GM21423 (cell line): ENCODE measurements at regions not wholly inside any gene's neighbourhood (a gene's known extent, or its start where the extent isn't known, plus 50 kb on each side); places are given as distances from the start of the nearest gene placed in this dataset.
"Not testable (repeated sequence)": the region's sequence is repeated elsewhere in the genome, so short reads cannot be mapped to it uniquely, and the experiment has no call there.

ENCODE experiments used
- ATAC-seq: cut with Tn5 transposase; IDR thresholded peaks from one replicate; pipeline ENCODE4 v1.9.1; 2021; ENCODE audit warnings: mild to moderate bottlenecking, moderate library complexity; ENCODE audit not compliant: unreplicated experiment

DNA sequence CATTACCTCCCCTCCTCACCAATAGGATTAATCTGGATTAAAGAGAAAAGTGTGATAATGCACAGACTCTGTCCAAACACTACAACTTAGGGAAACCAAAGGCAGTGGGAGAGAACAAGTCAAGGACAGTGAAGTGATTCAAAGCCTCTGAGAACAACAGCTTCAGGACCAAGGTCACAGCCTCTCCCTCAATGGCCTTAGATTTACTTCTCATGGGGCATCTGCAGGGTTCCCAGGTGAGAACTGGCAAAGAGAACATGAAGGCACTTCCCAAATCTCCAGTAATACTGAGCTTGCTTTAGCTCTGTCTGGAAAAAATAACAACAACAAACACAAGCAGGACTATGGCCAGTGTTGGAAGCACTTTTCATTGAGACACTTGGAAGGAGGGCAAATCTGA lies 99.8 kb upstream of the GOLGA6L22 start:
- ATAC-seq: not testable (repeated sequence)

DNA sequence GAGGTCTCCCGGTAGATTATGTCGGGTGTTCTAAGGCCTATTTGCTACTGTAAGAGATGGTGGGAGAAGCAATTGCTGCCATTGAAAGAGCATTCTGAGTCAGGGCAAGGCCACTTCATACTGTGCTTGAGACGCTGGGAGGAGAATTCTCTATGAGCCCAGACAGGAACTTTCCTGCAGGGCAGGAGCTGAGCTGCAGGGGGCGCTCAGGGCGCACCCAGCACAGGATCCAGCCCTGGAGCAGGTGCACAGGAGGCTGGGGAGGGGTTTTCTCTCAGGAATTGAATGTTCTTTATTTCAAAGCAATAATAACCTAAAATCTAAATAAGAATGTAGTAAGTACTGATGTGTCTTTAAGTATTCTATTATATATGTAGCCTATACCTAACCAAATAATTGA lies 99.1 kb upstream of the GOLGA6L22 start:
- peak; percentile 90 for ATAC-seq

DNA sequence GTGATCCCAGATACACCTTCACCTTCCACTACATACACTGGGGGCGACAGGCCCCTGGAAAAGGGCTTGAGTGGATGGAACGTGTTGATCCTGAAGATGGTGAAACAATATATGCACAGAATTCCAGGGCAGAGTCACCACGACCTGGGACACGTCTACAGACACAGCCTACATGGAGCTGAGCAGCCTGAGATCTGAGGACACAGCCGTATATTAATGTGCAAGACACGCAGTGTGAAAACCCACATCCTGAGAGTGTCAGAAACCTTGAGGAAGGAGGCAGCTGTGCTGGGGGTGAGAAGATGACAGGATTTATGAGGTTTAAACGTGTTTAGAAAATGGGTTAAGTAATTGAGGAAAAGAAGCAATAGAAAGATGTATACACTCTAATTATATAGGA lies 98.0 kb upstream of the GOLGA6L22 start:
- ATAC-seq: not testable (repeated sequence)

GRCh38 chr15:22362502-22362901 lies 96.2 kb upstream of the GOLGA6L22 start:
- ATAC-seq: not testable (repeated sequence)

DNA sequence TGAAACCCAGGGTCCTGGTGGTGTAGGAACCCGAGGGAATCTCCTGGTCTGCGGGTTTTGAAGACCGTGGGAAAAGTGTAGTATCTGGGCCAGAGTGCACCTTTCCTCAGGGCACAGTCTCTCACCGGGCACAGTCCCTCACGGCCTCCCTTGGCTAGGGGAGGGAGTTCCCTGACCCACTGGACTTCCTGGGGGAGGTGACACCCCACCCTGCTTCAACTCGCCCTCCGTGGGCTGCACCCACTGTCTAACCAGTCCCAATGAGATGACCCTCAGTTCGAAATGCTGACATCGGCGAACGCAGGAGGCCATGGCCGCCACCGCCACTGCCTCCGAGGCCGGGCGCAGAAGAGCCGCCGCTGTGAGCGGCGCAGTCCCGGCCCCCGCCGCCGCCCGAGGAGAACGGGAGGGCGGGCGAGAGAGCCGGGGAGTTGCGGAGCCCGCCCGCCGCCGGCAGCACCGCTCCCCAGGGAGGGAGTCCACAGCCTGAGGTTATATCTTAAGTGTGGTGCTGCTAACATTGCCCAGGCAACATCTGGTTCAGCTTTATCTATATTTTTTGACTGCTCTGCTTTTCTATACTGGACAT lies 87.4 kb upstream of the GOLGA6L22 start:
- not testable (repeated sequence) for ATAC-seq

DNA sequence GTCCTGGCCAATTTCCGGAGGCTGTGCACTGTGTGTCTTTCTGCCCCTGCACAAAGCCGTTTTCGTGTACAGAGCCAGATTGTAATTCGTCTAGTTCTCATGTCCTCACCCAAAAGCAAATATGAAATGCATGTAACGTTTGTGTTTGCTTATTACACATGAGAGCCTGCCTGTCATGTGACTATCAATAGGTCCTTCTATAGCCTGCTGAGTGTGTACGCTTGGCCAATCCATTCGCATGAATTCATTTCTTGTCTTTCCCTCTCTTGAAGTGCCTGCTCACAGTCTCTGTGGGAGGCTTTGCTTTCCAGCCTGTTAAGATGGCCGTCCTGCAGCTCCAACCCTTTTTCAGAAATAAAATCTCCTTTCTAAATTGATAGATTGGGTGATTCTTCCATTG lies 84.2 kb upstream of the GOLGA6L22 start:
- ATAC-seq: not testable (repeated sequence)

DNA sequence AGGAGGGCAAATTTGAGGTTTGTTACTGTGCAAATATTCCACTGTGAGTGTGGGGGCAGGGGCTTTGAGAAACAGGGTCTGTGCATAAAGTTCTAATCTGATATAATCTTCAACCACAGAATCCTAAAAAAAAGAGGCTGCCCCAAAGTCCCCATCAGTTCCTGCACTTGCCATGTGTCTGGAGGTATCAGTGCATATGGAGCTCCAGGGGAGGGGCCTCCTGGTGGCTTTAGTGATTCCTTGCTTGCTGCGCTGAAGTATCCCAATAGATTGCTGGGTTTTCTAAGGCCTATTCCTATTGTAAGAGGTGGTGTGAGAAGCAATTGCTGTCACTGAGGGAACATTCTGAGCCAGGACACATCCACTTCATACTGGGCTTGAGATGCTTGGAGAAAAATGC lies 82.9 kb upstream of the GOLGA6L22 start:
- not testable (repeated sequence) for ATAC-seq

DNA sequence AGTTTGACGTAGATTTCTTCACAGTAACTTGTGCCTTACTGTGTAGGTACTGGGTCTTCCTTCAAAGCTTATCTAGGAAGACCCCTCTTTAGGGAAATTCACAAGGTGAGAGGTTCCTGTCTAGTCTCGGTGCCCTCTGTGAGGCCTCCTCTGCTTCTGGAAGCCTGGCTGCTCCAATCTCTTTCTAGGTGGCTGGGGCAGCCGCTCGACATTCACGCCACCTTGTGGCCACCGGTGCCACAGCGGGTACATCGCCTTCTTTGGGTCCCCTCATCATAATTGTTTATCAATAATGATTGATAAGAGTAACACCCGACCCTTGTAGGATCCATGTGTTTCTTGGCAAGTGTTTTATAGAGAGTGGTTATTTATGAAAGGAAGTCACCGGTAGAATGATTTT lies 80.8 kb upstream of the GOLGA6L22 start:
- ATAC-seq: peak; percentile 68

DNA sequence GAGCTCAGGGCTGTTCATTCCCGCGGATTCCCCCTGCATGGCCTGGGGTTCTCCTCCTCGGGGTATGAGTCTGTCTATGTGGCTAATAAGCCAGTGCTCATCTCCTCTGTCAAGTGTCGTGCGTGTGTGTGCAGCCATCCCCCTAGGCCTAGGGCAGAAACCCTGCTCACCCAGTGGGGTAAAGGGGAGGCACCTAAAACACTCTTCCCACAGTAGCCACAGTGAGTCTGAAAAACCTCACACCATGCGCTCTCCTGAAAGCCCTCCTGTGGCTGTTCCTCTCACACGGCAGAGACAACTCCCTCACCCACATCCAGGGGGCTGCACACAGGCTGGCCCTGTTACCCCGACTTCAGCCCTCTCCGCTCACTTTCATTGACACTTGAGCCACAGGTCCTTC lies 71.0 kb upstream of the GOLGA6L22 start:
- not testable (repeated sequence) for ATAC-seq

DNA sequence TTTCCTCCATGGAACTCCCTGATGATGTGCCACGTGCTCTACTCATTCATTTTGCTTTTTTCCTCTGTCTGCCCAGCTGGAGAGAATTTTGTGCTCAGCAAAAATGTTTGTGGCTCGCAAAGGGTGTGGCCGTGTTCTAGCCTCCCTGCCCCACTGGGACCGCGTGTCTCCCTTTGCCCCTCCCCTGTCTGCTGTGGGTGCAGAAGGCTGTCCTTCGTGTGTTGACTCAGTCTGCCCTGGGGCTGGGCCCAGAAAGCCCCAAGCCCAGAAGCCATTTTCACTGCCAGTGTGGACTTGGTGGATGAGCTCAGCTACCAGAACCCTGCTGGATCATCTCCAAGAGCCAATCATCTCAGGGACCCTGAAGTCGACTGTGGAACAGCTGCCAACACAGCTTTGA lies 70.3 kb upstream of the GOLGA6L22 start:
- not testable (repeated sequence) for ATAC-seq

DNA sequence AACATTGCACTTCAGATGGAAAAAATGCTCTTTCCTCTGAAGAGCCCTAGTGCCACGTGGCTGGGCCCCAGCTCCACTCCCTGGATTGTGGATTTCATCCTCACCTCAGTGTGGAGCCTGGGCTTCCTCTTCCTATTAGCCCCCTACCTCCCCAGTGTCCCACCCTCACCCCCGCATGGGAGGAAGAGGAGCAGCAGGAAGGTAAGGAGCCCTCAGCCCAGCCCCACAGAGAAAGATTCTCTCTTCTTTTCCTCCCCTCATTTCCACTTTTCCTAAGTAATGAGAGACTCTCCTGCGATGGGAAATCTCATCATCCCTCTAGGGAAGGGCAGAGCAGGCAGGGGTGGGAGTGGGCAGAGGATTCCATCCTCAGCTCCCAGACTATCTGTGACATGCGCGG lies 57.5 kb upstream of the GOLGA6L22 start:
- not testable (repeated sequence) for ATAC-seq

DNA sequence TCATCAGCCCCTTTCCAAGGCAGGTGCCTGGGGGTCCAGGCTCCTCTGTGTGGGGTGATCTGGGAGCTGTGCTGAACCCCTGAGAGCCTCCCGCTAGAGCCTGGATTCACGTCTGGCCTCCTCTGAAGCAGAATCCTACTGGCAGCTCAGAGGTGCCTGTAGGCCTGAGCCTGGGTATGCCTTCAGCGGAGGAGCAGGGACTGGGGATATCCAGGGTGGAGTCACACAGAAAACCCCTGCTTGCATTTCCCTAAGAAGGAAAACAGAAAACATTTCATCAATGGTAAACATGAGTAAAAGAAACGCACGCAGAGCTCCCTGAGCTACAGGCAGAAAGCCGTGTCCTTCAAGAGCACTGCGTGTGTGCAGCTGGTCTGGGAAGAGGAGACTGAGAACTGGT lies 57.0 kb upstream of the GOLGA6L22 start:
- not testable (repeated sequence) for ATAC-seq

- not testable (repeated sequence) for ATAC-seq
Observed at GRCh38 chr15:22405765-22406164, 52.9 kb upstream of the GOLGA6L22 start.
